ENCODE measurements at regions not wholly inside any gene's neighbourhood (a gene's known extent, or its start where the extent isn't known, plus 50 kb on each side); places are given as distances from the start of the nearest gene placed in this dataset.
"Not testable (repeated sequence)": the region's sequence is repeated elsewhere in the genome, so short reads cannot be mapped to it uniquely, and the experiment has no call there.

DNA sequence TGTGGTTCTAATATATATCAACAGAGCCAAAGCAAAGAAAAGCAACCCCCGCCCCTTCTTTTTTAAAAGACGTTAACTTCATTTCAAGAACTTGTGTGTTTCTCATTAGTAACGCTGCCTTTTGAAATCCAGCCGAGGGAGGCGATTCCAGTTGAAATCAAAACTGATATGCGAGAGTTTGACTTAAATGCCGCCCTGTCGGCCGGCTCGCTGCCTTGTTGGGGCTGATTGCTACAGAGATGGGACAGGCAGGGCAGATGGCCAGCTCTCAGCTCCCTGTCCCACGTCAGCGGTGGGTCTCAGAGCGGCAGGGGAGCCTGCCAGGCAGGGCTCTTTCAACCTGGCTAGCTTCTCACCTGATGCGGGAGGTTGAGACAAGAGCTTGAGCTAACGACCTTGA lies 51.9 kb upstream of the ALX4 start:
- DNase-seq = no peak

GRCh38 chr11:44363116-44363515 lies 53.2 kb upstream of the ALX4 start:
- DNase-seq = no peak

DNA sequence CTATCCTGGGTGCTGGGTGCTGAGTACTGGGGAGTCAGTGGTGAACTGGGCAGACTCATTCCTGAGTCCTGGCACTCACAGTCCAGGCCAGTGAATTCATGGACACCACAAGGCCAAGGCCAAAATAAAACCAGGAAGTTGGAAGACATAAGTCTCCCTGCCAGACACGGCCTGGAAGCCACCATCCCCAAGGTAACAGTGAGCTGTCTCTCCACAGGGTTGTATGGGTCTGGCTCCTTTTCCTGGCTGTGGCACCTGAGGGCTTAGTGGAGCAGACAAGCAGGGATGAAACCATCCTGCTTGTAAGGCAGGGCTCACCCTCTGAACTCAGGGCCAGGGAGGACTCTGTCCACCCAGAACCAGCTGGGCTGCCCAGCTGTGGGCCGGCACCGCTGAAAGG lies 54.7 kb upstream of the ALX4 start:
- DNase-seq = no peak

- no peak for DNase-seq
Observed at GRCh38 chr11:44365616-44366015, 55.7 kb upstream of the ALX4 start.

GRCh38 chr11:44366026-44366425 lies 56.1 kb upstream of the ALX4 start:
- DNase-seq = no peak

GRCh38 chr11:44366741-44367140 lies 56.8 kb upstream of the ALX4 start:
- no peak for DNase-seq

GRCh38 chr11:44367452-44367851 lies 57.5 kb upstream of the ALX4 start:
- DNase-seq = no peak

DNA sequence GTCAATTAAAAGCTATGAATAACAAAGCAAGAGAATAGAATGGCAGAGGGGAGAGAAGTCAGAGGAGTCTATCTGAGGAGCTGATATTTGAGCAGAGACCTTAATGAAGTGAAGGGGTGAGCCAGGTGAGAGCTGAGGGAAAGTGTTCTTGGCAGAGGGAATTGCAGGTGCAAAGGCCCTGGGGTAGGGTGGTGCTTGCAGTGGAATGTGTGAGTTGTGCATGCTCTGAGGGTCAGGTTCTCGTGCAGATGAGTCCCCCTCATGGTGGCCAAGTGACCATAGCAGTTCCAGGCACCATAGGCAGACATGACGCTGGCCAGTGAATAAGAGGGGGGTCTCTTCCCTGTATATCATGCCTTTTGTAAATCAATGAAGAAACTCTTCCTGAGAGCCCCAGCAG lies 58.9 kb upstream of the ALX4 start:
- no peak for DNase-seq

- not testable (repeated sequence) for DNase-seq
Observed at GRCh38 chr11:44371042-44371441, 61.1 kb upstream of the ALX4 start.

DNA sequence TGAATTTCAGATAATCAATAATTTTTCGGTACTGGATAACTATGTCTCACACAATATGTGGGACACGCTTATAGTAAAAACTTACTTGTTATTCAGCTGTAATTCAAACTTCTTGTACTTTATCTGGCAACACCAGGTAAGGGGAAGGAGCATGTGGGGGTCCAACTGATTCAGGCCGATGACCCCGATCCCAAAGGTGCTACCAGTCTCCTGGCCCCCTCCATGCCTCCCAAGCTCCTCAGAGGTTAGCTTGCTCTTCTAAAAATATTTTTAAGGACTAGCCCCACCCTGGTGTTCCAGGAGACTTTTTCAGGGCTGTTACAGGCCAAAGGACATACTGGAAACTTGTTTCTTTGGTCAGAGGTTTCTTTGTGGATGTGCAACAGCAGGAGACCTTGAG lies 61.8 kb upstream of the ALX4 start:
- no peak for DNase-seq

GRCh38 chr11:44372989-44373388 lies 63.0 kb upstream of the ALX4 start:
- DNase-seq = no peak

GRCh38 chr11:44374001-44374400 lies 64.1 kb upstream of the ALX4 start:
- no peak for DNase-seq

DNA sequence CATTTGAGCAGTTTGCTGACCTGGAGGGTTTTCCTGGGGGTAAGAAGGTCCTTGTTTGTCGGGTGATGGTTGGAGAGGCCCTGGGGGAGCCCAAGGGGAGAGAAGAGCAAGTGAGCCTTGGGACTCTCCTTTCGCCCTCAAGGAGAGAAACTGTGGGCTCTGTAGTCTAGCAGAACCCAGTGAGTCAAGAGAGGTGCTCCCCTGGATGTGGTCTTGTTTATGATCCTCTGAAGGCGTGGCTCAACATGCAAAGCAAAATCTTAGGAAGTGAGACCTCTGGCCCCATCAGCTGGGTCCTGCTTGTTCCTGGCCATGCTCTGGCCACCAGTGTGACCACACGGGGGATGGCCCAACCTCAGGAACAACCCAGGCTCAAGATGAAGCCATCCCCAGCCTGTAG lies 66.5 kb upstream of the ALX4 start:
- no peak for DNase-seq

DNA sequence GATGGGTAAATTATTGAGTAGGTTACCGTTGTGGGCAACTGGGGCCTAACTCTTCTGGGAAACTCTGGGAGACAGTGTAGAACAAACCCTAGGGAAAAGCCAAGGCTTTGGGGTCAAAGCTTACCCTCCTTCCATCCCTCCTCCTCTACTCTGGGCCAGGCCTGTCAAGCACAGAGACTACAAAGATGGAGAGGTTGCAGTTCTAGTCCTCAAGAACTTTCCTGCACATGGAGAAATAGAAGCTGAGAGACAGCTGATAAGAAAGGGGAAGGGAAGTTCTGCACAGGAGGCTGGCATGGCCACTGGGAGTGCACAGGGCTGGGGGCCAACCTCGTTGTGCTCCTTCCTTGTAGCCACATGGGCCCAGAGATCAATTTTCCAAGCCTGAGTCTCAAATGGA lies 67.2 kb upstream of the ALX4 start:
- no peak for DNase-seq

- no peak for DNase-seq
Observed at GRCh38 chr11:44377914-44378321, 68.0 kb upstream of the ALX4 start.

DNA sequence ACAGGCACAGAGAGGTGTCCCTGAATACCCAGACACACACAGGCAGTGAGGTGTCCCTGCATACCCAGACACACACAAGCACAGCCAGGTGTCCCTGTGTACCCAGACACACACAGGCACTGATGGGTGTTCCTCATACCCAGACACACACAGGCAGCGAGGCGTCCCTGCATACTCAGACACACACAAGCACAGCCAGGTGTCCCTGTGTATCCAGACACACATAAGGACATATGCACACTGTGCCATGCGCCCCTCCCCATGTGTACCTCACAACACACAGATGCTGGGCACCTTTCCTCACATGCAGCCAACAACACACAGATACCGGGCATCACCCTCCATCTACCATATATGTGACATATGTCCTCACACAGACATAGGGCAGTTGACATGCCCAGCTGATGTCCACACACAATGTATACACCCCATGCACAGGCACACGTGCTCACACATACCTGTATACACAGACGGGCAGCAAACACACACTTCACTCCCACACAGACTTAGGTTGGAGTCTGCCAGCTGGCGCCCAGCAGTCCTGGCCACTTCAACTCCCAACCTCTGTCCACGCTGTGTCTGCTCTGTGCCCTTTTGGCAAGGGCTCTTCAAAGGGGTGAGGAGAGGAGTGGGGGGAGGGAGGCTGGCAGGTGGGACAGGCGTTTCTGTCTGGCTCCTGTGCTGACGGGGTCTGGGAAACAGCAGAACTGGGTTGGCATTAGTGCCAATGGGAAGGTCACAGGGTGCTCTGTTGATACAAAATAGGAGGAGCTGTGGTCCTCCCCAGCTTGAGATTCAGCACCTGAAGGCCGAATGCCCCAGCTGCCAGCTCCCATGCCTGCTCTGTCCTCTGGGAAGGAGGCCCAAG lies 69.4 kb upstream of the ALX4 start:
- DNase-seq = no peak

GRCh38 chr11:44380009-44380313 lies 70.0 kb upstream of the ALX4 start:
- DNase-seq = no peak

- DNase-seq = no peak
Observed at GRCh38 chr11:44380820-44381219, 70.9 kb upstream of the ALX4 start.

DNA sequence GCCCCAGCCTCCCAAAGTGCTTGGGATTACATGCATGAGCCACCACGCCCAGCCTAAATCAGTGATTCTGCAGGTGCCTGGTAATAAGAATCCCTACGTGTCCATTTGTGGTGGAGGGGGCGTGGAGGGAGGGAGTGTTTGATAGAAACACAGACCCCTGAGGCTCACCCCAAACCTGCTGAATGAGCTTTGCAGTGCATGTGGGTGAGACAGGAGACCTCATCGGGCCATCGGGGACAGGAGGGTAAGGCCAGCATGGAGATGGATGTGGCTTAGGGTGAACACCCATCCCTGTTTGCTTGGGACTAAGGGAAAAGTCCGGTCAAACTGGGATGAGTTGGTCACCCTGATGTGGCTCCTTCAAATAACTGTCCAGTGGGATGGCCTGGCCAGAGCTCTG lies 71.3 kb upstream of the ALX4 start:
- DNase-seq = no peak

DNA sequence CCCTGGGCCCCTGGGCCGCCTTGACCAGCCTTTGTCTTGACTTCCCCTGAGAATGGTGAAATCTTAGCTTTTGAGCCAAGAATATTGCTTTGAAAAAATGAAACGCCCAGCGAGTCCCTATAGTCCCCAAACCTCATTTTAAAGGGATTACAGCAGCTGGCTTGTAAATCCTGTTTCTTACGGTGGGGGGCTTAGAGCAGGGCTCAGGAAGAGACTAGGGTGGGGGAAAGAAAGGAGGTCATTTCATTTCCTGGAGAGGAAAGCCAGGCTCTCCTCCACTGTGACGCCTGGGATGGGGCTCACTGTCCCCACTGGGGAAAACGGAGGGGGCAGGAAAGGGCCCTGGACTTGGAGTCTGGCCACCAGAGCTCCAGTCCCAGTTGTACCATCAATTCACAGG lies 72.2 kb upstream of the ALX4 start:
- DNase-seq = no peak

GRCh38 chr11:44382656-44383240 lies 72.8 kb upstream of the ALX4 start:
- no peak for DNase-seq

GRCh38 chr11:44383246-44383645 lies 73.3 kb upstream of the ALX4 start:
- no peak for DNase-seq

DNA sequence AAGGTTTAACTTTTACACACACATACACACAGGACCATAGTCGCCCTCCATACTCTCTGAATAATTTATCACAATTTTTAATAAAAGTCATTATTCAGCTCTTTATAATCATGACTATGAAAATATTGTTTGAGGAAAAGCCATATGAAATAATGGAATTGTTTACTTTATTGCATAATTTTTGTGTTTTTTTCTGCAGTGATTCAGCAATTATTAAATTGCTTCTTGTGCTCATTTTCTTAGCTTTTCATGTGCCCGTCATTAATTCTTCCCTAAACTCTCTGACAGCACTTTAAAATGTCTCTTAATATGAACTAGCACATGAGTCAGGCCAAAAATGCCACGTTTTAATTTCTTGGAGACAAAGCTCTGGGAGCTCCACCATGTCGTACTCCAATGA lies 77.5 kb upstream of the ALX4 start:
- no peak for DNase-seq

DNA sequence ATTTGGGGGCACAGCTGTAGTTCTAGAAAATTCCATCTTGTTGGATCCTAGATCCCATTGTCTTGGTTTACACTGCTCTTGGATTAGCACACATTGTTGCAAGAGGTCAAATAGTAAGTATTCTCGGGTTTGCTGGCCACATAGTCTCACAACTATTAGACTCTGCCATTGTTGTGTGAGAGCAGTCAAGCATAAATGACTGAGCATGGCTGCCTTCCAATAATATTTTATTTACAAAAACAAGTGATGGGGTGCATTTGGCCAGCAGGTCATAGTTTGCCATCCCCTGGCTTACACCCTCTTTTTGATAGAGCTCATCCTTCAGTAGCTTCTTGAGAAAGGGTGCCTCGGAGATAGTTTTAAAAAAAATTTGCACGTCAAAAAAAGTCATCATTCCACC lies 77.9 kb upstream of the ALX4 start:
- no peak for DNase-seq
